Right renal cortex interstitium (tissue), 3 donors: ENCODE measurements at regions not wholly inside any gene's neighbourhood (a gene's known extent, or its start where the extent isn't known, plus 50 kb on each side); places are given as distances from the start of the nearest gene placed in this dataset.
"Not testable (repeated sequence)": the region's sequence is repeated elsewhere in the genome, so short reads cannot be mapped to it uniquely, and the experiment has no call there.

Experiments
- DNase-seq, 3 donors: peaks; one replicate each; pipeline ENCODE4 v3.0.0-alpha.2; 2013; ENCODE audit warnings: low read depth in 3 of 3, low spot score in 2 of 3

- DNase-seq, result no peak
Measured at GRCh38 chr6:132142768-132143167, 191.6 kb upstream of the CCN2 start.

GRCh38 chr6:132142308-132142707 lies 191.1 kb upstream of the CCN2 start:
- DNase-seq, result no peak

- DNase-seq, result no peak
Measured at GRCh38 chr6:132140189-132140588, 189.0 kb upstream of the CCN2 start.

- DNase-seq, result no peak
Measured at GRCh38 chr6:132139611-132140010, 188.4 kb upstream of the CCN2 start.

GRCh38 chr6:132136981-132137380 lies 185.8 kb upstream of the CCN2 start:
- no peak for DNase-seq

GRCh38 chr6:132135409-132135808 lies 184.2 kb upstream of the CCN2 start:
- DNase-seq, result no peak

GRCh38 chr6:132133736-132134445 lies 182.7 kb upstream of the CCN2 start:
- DNase-seq, result no peak

- DNase-seq, result no peak
Measured at GRCh38 chr6:132132924-132133639, 181.9 kb upstream of the CCN2 start.

GRCh38 chr6:132132422-132132821 lies 181.2 kb upstream of the CCN2 start:
- no peak for DNase-seq

GRCh38 chr6:132131758-132132157 lies 180.6 kb upstream of the CCN2 start:
- DNase-seq, result no peak

- DNase-seq, result no peak
Measured at GRCh38 chr6:132131351-132131750, 180.2 kb upstream of the CCN2 start.

- DNase-seq, result peak in 2 of 3 donors; percentile 25 to 44
Measured at GRCh38 chr6:132130626-132131298, 179.6 kb upstream of the CCN2 start.

- no peak for DNase-seq
Measured at GRCh38 chr6:132128424-132128823, 177.3 kb upstream of the CCN2 start.

GRCh38 chr6:132126150-132126549 lies 175.0 kb upstream of the CCN2 start:
- DNase-seq, result no peak

GRCh38 chr6:132122871-132123270 lies 171.7 kb upstream of the CCN2 start:
- no peak for DNase-seq

GRCh38 chr6:132122176-132122575 lies 171.0 kb upstream of the CCN2 start:
- no peak for DNase-seq

GRCh38 chr6:132118144-132118543 lies 167.0 kb upstream of the CCN2 start:
- DNase-seq, result no peak

- DNase-seq, result no peak
Measured at GRCh38 chr6:132115714-132116366, 164.7 kb upstream of the CCN2 start.

GRCh38 chr6:132114201-132114825 lies 163.1 kb upstream of the CCN2 start:
- no peak for DNase-seq

GRCh38 chr6:132109752-132110151 lies 158.6 kb upstream of the CCN2 start:
- not testable (repeated sequence) for DNase-seq

- no peak for DNase-seq
Measured at GRCh38 chr6:132107896-132108295, 156.7 kb upstream of the CCN2 start.
